ENCODE measurements at regions not wholly inside any gene's neighbourhood (a gene's known extent, or its start where the extent isn't known, plus 50 kb on each side); places are given as distances from the start of the nearest gene placed in this dataset.

- TF ChIP-seq CTCF (conservative IDR thresholded peaks at IDR 0.05) (no peak), EZH2 (IDR thresholded peaks at IDR 0.05; ENCODE audit: low read depth) (no peak)
These were observed 239.8 kb upstream of the SULF2 start for GRCh38 chr20:48025051-48025515.
